OCI-LY7 (cell line): ENCODE measurements at regions not wholly inside any gene's neighbourhood (a gene's known extent, or its start where the extent isn't known, plus 50 kb on each side); places are given as distances from the start of the nearest gene placed in this dataset.
"Not testable (repeated sequence)": the region's sequence is repeated elsewhere in the genome, so short reads cannot be mapped to it uniquely, and the experiment has no call there.

Source experiments
- BruUV-seq: library from RNA; stranded (reverse); fragments of 400-500 nt; replicated peaks from 2 replicates; lab custom pipeline; 2021; lab: Mats Ljungman, UMichigan
- CTCF ChIA-PET: fragments of 300-600 bp; sonication (Branson Sonifier 250); formaldehyde crosslinking; loops from one replicate; lab custom pipeline; 2022; ENCODE audit warnings: antibody characterized with exemption; ENCODE audit not compliant: unreplicated experiment; lab: Charles Lee
- POLR2A ChIA-PET: fragments of 300-600 bp; sonication (Branson Sonifier 250); formaldehyde crosslinking; loops from one replicate; lab custom pipeline; 2022; ENCODE audit warnings: antibody characterized with exemption; lab: Charles Lee
- DNase-seq: peaks from one replicate; pipeline ENCODE4 v3.0.0-alpha.2; 2015; ENCODE audit warnings: low spot score
- H2AFZ ChIP-seq: fragments of 200-600 bp; sonication (generic), shearing (Covaris generic); 2 replicates; pipeline ENCODE4 v1.6.1; 2014; ENCODE audit warnings: mild to moderate bottlenecking, antibody characterized with exemption, low read length, moderate library complexity
- H3K27ac ChIP-seq: fragments of 200-600 bp; sonication (generic); 2 replicates; pipeline ENCODE4 v1.5.1; 2014; ENCODE audit warnings: mixed run types, low read depth, mild to moderate bottlenecking, moderate library complexity, low read length, inconsistent platforms; ENCODE audit not compliant: poor library complexity, severe bottlenecking
- H3K36me3 ChIP-seq: fragments of 200-600 bp; sonication (generic); 2 replicates; pipeline ENCODE4 v1.6.1; 2014; ENCODE audit warnings: mild to moderate bottlenecking, antibody characterized with exemption, low read length, moderate library complexity, mixed read lengths; ENCODE audit not compliant: insufficient read depth
- H3K4me1 ChIP-seq: fragments of 200-600 bp; sonication (generic); 2 replicates; pipeline ENCODE4 v1.5.1; 2014; ENCODE audit warnings: mild to moderate bottlenecking, low read length; ENCODE audit not compliant: insufficient read depth, poor library complexity, severe bottlenecking
- H3K4me2 ChIP-seq: fragments of 200-600 bp; sonication (generic); 2 replicates; pipeline ENCODE4 v1.6.1; 2014; ENCODE audit warnings: mild to moderate bottlenecking, low read length
- H3K4me3 ChIP-seq: fragments of 200-600 bp; sonication (generic); 2 replicates; pipeline ENCODE4 v1.5.1; 2014; ENCODE audit warnings: mild to moderate bottlenecking, low read depth, low read length; ENCODE audit not compliant: poor library complexity, severe bottlenecking
- H3K79me2 ChIP-seq: fragments of 200-600 bp; sonication (generic); 2 replicates; pipeline ENCODE4 v1.6.1; 2016; ENCODE audit warnings: low read depth, mild to moderate bottlenecking, low read length, moderate library complexity, mixed read lengths; ENCODE audit not compliant: insufficient read depth
- H3K9me2 ChIP-seq: fragments of 200-600 bp; sonication (generic); 2 replicates; pipeline ENCODE4 v1.6.1; 2016; ENCODE audit warnings: mild to moderate bottlenecking, low read length, mixed read lengths; ENCODE audit not compliant: insufficient read depth
- H3K9me3 ChIP-seq: fragments of 200-600 bp; sonication (generic); 2 replicates; pipeline ENCODE4 v1.6.1; 2014; ENCODE audit warnings: mild to moderate bottlenecking, mixed run types, low read length, mixed read lengths
- H4K20me1 ChIP-seq: fragments of 200-600 bp; sonication (generic); 2 replicates; pipeline ENCODE4 v1.6.1; 2014; ENCODE audit warnings: mild to moderate bottlenecking, antibody characterized with exemption, low read length, moderate library complexity, mixed read lengths; ENCODE audit not compliant: insufficient read depth
- EZH2phosphoT487 ChIP-seq: fragments of 200-600 bp; sonication (generic); IDR thresholded peaks from 2 replicates; pipeline ENCODE4 v1.6.1; 2018; ENCODE audit warnings: low read depth, borderline replicate concordance, mild to moderate bottlenecking, mixed run types, antibody characterized with exemption, low read length, moderate library complexity, mixed read lengths
- intact Hi-C: fragments of 100-400 bp; cut with micrococcal nuclease; formaldehyde crosslinking; loops from one replicate; pipeline ENCODE4 v1.10.0; 2022; ENCODE audit not compliant: unreplicated experiment
- TF ChIP-seq, protein P1 (sequence below): fragments of 200-600 bp; sonication (generic); conservative IDR thresholded peaks from 2 replicates; pipeline ENCODE4 v1.5.1; 2014; ENCODE audit warnings: mild to moderate bottlenecking, antibody characterized with exemption, low read length, moderate library complexity, mixed read lengths

DNA sequence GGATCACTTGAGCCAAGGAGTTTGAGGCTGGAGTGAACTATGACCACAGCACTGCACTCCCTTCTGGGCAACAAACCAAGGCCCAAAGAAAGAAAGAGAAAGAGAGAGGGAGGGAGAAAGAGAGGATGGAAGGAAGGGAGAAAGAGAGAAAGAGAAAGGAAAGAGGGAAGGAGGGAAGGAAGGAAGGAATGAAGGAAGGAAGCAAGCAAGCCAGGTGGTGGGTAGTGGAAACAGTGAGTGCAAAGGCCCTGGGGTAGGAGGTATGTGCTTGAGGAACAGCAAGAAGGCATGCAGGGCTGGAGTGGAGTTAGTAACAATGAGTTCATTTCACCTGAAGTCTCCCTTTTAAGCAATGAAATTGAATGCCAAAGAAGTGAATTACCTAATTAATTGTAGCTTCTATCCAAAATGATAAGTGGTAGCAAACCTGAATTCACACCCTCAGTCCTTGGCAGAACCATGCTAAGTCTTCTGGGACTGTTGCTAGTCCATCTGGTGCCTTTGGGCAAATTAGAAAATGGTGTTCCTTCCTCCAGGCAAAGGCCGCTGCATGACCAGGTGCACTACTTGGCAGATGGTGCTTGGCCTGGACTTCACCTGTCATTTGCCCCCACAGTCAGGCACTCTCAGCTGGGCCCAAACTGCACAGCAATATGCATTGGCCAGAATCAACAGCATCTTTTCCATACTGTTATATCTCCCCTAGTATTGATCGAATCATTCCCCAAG lies 67.4 kb upstream of the MPP7 start:
- H3K9me2 ChIP-seq, result no peaks in the 10 kb centered on the region
- TF ChIP-seq EZH2phosphoT487, result no peak
- TF ChIP-seq, protein P1, sequence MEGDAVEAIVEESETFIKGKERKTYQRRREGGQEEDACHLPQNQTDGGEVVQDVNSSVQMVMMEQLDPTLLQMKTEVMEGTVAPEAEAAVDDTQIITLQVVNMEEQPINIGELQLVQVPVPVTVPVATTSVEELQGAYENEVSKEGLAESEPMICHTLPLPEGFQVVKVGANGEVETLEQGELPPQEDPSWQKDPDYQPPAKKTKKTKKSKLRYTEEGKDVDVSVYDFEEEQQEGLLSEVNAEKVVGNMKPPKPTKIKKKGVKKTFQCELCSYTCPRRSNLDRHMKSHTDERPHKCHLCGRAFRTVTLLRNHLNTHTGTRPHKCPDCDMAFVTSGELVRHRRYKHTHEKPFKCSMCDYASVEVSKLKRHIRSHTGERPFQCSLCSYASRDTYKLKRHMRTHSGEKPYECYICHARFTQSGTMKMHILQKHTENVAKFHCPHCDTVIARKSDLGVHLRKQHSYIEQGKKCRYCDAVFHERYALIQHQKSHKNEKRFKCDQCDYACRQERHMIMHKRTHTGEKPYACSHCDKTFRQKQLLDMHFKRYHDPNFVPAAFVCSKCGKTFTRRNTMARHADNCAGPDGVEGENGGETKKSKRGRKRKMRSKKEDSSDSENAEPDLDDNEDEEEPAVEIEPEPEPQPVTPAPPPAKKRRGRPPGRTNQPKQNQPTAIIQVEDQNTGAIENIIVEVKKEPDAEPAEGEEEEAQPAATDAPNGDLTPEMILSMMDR, result no peak
- H3K4me2 ChIP-seq, result no peak overlapping the region
- H3K79me2 ChIP-seq, result no peaks in the 10 kb centered on the region
- H3K36me3 ChIP-seq, result no peaks in the 10 kb centered on the region
- no peak overlapping the region for H3K4me3 ChIP-seq
- CTCF ChIA-PET, result no interaction called here
- DNase-seq, result no peak
- peaks cover 36% of the 10 kb centered on the region for H3K4me1 ChIP-seq
- H2AFZ ChIP-seq, result no peak overlapping the region
- BruUV-seq, result no TSS peak
- POLR2A ChIA-PET, result interaction anchor here (0.6 to 1.2 kb wide), 3 partner anchors 11 to 159 kb away, joined by 3 to 4 read pairs (median 3); no protein-coding TSS in a partner anchor
- no peaks in the 10 kb centered on the region for H4K20me1 ChIP-seq
- H3K27ac ChIP-seq, result no peak overlapping the region
- intact Hi-C loops, result no loop called here
- H3K9me3 ChIP-seq, result no peaks in the 10 kb centered on the region

DNA sequence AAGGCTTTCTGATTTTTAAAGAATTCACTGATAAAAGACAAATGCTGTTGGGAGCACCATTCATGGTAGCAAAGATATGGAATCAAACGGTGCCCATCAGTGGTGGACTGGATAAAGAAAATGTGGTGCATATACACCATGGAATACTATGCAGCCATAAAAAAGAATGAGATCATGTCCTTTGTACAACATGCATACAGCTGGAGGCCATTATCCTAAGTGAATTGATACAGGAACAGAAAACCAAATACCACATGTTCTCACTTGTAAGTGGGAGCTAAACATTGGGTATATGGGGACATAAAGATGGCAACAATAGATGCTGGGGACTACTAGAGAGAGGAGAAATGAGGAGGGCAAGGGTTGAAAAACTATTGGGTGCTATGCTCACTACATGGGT lies 68.8 kb upstream of the MPP7 start:
- DNase-seq, intact Hi-C loops, H3K36me3 ChIP-seq, BruUV-seq, H3K4me2 ChIP-seq, H3K9me2 ChIP-seq, H2AFZ ChIP-seq, H3K9me3 ChIP-seq, H4K20me1 ChIP-seq, H3K4me3 ChIP-seq, H3K79me2 ChIP-seq, H3K27ac ChIP-seq: not testable (repeated sequence)
- CTCF ChIA-PET, result interaction anchor here (0.7 kb wide), 1 partner anchor 335 kb away, joined by 3 read pairs; no protein-coding TSS in a partner anchor
- peaks cover 24% of the 10 kb centered on the region for H3K4me1 ChIP-seq
- POLR2A ChIA-PET, result interaction anchor here (0.7 to 1.4 kb wide), 2 partner anchors 41 to 1076 kb away, joined by 3 read pairs; no protein-coding TSS in a partner anchor

DNA sequence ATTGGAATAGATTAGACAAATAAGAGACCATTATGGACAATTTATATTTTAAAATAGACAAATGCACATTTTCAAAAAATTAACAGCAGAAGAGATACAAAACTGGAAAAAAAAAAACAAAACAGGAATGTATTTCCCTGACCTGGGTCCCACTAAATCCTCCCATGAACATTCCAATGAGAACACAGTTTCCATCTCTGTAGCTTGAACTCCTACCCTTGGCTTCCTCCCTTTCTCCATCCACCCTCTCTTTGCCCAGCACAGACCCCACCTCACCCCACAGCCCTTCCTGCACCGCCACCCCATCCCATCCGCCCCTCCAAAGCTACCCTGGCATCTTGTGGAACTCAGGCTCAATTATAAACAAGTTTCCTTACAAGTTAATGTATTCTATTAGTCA lies 71.2 kb upstream of the MPP7 start:
- H3K4me3 ChIP-seq, result no peak overlapping the region
- H3K36me3 ChIP-seq, result no peaks in the 10 kb centered on the region
- TF ChIP-seq, protein P1, result no peak
- no peak for TF ChIP-seq EZH2phosphoT487
- ChIA-PET POLR2A (interaction anchor here (0.6 to 1.3 kb wide), 4 partner anchors 38 to 75 kb away, joined by 3 to 5 read pairs (median 3); no protein-coding TSS in a partner anchor), CTCF (no interaction called here)
- no peaks in the 10 kb centered on the region for H4K20me1 ChIP-seq
- no peaks in the 10 kb centered on the region for H3K9me3 ChIP-seq
- H3K9me2 ChIP-seq, result no peaks in the 10 kb centered on the region
- H3K79me2 ChIP-seq, result no peaks in the 10 kb centered on the region
- no peak overlapping the region for H3K4me2 ChIP-seq
- H3K27ac ChIP-seq, result no peak overlapping the region
- intact Hi-C loops, result no loop called here
- DNase-seq, result no peak
- no peak overlapping the region for H2AFZ ChIP-seq
- no TSS peak for BruUV-seq
- peaks cover 7% of the 10 kb centered on the region for H3K4me1 ChIP-seq
